Upper lobe of left lung (tissue), 6 donors: ENCODE measurements at regions not wholly inside any gene's neighbourhood (a gene's known extent, or its start where the extent isn't known, plus 50 kb on each side); places are given as distances from the start of the nearest gene placed in this dataset.

ENCODE experiments used
- ATAC-seq, 2 donors: fragments of 200-7000 bp; cut with Tn5 transposase; one replicate each; pipeline ENCODE4 v1.9.1; 2022; ENCODE audit warnings: mild to moderate bottlenecking in 2 of 2, moderate library complexity in 2 of 2; ENCODE audit not compliant: low FRiP score in 2 of 2
- DNase-seq, 2 donors: peaks; one replicate each; pipeline ENCODE4 v3.0.0-alpha.2; 2019 to 2020
- H3K27ac ChIP-seq, 4 donors: fragments of 200-600 bp; sonication (generic); one replicate each; pipeline ENCODE4 v1.5.1; 2016 to 2019
- H3K27me3 ChIP-seq, 4 donors: fragments of 200-600 bp; sonication (generic); one replicate each; pipeline ENCODE4 v1.5.1; 2017 to 2019
- H3K36me3 ChIP-seq, 4 donors: fragments of 200-600 bp; sonication (generic); one replicate each; pipeline ENCODE4 v1.5.1; 2016 to 2019
- H3K4me1 ChIP-seq, 4 donors: fragments of 200-600 bp; sonication (generic); one replicate each; pipeline ENCODE4 v1.5.1; 2018 to 2019
- H3K4me3 ChIP-seq, 4 donors: fragments of 200-600 bp; sonication (generic); one replicate each; pipeline ENCODE4 v1.5.1; 2017 to 2019; ENCODE audit warnings: mild to moderate bottlenecking in 2 of 4, moderate library complexity in 1 of 4
- H3K9me3 ChIP-seq, 4 donors: fragments of 200-600 bp; sonication (generic); one replicate each; pipeline ENCODE4 v1.5.1; 2018 to 2019
- EP300 ChIP-seq, 4 donors: sonication (generic); formaldehyde crosslinking; IDR thresholded peaks; one replicate each; pipeline ENCODE4 v1.5.1; 2017; ENCODE audit warnings: antibody characterized with exemption in 4 of 4, control low read depth in 2 of 4
- POLR2A ChIP-seq, 4 donors: fragments of 450-650 bp; IDR thresholded peaks; one replicate each; pipeline ENCODE4 v1.5.1; 2016 to 2017; ENCODE audit warnings: antibody characterized with exemption in 4 of 4, mild to moderate bottlenecking in 2 of 4
- POLR2AphosphoS5 ChIP-seq, 2 donors: sonication (generic); formaldehyde crosslinking; IDR thresholded peaks; one replicate each; pipeline ENCODE4 v1.5.1; 2017; ENCODE audit warnings: antibody characterized with exemption in 2 of 2
- WGBS, 2 donors: methylation state at CpG; one replicate each; pipeline ENCODE4 v1.1.5; 2017 to 2018; 5-methylcytosine and 5-hydroxymethylcytosine counted together
- TF ChIP-seq, protein P1 (sequence below), 6 experiments: fragments of 450-650 bp in 4 of 6; fragments of 200-600 bp in 2 of 6; sonication (generic) in 2 of 6; IDR thresholded peaks; one replicate each; pipeline ENCODE4 v1.5.1; 2016 to 2019; ENCODE audit warnings: antibody characterized with exemption in 6 of 6
- donor health status: DM: no; HTN: no; CAD: no; lungs with moderate emphysema.
- donor health status: DM: no; HTN: yes; CAD: no; lungs with severe emphysema.

DNA sequence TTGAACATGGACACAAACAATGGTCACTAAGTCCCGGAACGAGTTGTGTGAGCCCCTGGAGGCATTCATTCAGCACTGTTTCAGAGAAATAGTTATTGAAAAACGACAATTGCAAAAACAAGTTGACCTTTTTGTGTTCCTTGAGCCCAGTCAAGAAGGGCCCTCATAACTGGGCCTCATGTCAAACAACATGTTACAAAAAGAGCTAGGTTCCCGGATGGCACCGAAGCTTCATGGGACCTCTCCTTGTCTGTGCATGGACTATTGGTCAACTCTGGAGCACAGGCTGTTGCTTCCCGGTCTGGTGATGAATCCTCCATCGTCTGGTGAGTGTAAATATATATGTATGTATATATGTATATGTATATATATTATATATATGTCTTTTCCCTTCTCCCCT lies 176.6 kb downstream of the ALG10 start:
- Histone ChIP-seq H3K4me1 (no peaks in the 10 kb centered on the region), H3K4me3 (no peak overlapping the region), H3K36me3 (no peaks in the 10 kb centered on the region), H3K27ac (no peak overlapping the region), H3K27me3 (no peaks in the 10 kb centered on the region), H3K9me3 (no peaks in the 10 kb centered on the region)
- DNase-seq, result no peak
- ATAC-seq, result no peak
- 65 to 74% methylated on average over 7 of the region's 7 CpGs for WGBS, 2 donors
- TF ChIP-seq, protein P1, sequence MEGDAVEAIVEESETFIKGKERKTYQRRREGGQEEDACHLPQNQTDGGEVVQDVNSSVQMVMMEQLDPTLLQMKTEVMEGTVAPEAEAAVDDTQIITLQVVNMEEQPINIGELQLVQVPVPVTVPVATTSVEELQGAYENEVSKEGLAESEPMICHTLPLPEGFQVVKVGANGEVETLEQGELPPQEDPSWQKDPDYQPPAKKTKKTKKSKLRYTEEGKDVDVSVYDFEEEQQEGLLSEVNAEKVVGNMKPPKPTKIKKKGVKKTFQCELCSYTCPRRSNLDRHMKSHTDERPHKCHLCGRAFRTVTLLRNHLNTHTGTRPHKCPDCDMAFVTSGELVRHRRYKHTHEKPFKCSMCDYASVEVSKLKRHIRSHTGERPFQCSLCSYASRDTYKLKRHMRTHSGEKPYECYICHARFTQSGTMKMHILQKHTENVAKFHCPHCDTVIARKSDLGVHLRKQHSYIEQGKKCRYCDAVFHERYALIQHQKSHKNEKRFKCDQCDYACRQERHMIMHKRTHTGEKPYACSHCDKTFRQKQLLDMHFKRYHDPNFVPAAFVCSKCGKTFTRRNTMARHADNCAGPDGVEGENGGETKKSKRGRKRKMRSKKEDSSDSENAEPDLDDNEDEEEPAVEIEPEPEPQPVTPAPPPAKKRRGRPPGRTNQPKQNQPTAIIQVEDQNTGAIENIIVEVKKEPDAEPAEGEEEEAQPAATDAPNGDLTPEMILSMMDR (IDR thresholded peaks at IDR 0.05), result no peak
- TF ChIP-seq EP300 (IDR thresholded peaks at IDR 0.05) (no peak), POLR2AphosphoS5 (IDR thresholded peaks at IDR 0.05) (no peak), POLR2A (IDR thresholded peaks at IDR 0.05) (no peak)

DNA sequence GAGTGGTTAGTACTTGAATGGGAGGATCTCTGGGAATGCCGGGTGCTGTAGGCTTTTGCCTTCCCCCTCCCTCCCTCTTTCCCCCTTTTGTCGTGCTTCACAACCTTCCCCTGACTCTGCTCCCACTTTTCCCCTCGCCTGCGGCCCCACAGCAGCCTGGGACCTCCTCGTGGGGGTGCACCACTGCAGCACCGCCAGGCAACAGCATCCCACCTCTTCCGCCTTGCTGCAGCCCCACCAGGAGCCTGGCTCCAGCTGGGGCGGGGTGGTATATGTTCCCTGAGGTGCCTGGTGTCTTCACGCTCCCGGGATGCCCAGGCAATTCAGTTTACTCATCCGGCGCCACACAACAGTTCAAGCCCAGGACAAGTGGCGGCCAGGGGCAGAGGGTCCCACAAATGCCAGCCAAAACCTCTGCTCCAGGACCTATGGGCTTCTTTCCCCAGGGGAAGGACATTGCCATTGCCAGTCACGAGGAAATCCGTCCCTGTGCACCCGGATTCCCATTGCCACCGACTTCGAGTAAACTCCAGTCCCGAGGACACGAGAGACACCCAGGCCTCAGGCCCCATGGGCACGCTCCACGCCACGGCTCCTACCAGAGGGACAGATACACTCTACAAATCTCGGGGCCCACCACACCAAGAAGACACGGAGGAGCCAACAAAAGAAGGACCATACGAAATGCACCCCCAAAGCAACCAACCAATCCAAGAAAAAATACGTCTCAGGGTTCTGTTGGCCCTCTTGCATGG lies 181.7 kb downstream of the ALG10 start:
- no peaks in the 10 kb centered on the region for H3K36me3 ChIP-seq
- WGBS, 2 donors, result 84% methylated on average over 11 to 27 of the region's 27 CpGs
- no peak overlapping the region for H3K4me3 ChIP-seq
- peak in 1 of 2 donors; percentile 59 for DNase-seq
- ATAC-seq, result no peak
- H3K27ac ChIP-seq, result no peak overlapping the region
- no peaks in the 10 kb centered on the region for H3K9me3 ChIP-seq
- H3K27me3 ChIP-seq, result no peaks in the 10 kb centered on the region
- TF ChIP-seq, protein P1 (IDR thresholded peaks at IDR 0.05), result no peak
- TF ChIP-seq EP300 (IDR thresholded peaks at IDR 0.05) (no peak), POLR2A (IDR thresholded peaks at IDR 0.05) (no peak), POLR2AphosphoS5 (IDR thresholded peaks at IDR 0.05) (no peak)
- H3K4me1 ChIP-seq, result no peaks in the 10 kb centered on the region

DNA sequence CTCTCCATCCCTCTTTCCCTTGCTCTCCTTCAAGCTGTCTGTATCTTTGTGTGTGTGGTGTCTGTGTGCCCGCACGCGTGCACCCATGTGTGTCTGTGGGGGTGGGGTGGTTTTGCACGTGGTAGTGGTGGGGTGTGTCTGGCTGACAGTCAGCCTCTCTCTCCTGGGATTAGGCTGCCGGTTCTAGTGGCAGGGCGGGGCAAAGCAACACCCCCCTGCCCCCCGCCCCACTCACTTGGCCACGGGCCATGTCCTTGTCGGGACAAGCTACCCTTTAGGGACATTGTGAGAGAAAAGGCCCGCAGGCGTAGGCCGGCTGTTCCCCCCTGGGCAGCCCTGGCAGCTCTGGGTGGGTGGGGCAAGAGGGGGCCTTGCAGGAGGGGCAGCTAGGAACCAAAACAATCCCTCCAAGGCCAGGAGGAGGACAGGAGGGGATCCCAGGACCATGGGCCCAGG lies 182.6 kb downstream of the ALG10 start:
- TF ChIP-seq POLR2AphosphoS5 (IDR thresholded peaks at IDR 0.05), result no peak
- TF ChIP-seq POLR2A (IDR thresholded peaks at IDR 0.05), result no peak
- TF ChIP-seq, protein P1 (IDR thresholded peaks at IDR 0.05), result no peak
- no peak for TF ChIP-seq EP300 (IDR thresholded peaks at IDR 0.05)
- peak in 1 of 2 donors; percentile 59 for DNase-seq
- H3K4me1 ChIP-seq, result no peaks in the 10 kb centered on the region
- H3K9me3 ChIP-seq, result no peaks in the 10 kb centered on the region
- no peaks in the 10 kb centered on the region for H3K27me3 ChIP-seq
- H3K36me3 ChIP-seq, result no peaks in the 10 kb centered on the region
- no peak for ATAC-seq
- H3K27ac ChIP-seq, result no peak overlapping the region
- no peak overlapping the region for H3K4me3 ChIP-seq
- WGBS, 2 donors, result 83 to 84% methylated on average over 6 to 10 of the region's 12 CpGs

DNA sequence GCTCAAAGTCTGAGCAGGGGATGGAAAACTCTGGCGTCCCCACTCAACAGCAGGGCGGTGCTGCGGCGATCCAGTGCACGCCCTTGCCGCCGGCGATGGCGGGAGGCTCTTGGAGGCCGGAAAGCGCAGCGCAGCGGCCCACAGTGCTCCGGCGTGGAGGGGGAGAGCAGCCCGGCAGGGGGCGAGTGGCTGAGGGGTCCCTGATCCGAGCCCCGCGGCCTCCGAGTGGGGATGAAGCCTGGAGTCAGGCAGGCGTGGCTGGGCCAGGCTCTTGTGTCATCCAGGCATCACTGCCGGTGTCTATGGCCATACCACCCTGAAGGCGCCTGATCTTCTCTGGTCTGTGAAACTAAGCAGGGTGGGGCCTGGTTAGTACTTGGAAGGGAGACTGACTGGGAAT lies 183.1 kb downstream of the ALG10 start:
- WGBS, 2 donors, result 83 to 93% methylated on average over 23 to 24 of the region's 24 CpGs
- Histone ChIP-seq H3K27ac (no peak overlapping the region), H3K27me3 (no peaks in the 10 kb centered on the region), H3K36me3 (no peaks in the 10 kb centered on the region), H3K4me3 (no peak overlapping the region), H3K4me1 (no peaks in the 10 kb centered on the region), H3K9me3 (no peaks in the 10 kb centered on the region)
- TF ChIP-seq EP300 (IDR thresholded peaks at IDR 0.05) (no peak), POLR2A (IDR thresholded peaks at IDR 0.05) (no peak), POLR2AphosphoS5 (IDR thresholded peaks at IDR 0.05) (no peak)
- TF ChIP-seq, protein P1 (IDR thresholded peaks at IDR 0.05), result no peak
- DNase-seq (peak in 1 of 2 donors; percentile 70), ATAC-seq (no peak)
